ENCODE measurements at regions not wholly inside any gene's neighbourhood (a gene's known extent, or its start where the extent isn't known, plus 50 kb on each side); places are given as distances from the start of the nearest gene placed in this dataset.
"Not testable (repeated sequence)": the region's sequence is repeated elsewhere in the genome, so short reads cannot be mapped to it uniquely, and the experiment has no call there.

GRCh38 chr4:188438391-188438824, 299.2 kb downstream of the TRIML1 start:
- not testable (repeated sequence) for DNase-seq

- no peak for DNase-seq
Measured at GRCh38 chr4:188439641-188440311, 300.5 kb downstream of the TRIML1 start.

GRCh38 chr4:188444500-188444899, 305.3 kb downstream of the TRIML1 start:
- no peak for DNase-seq

DNA sequence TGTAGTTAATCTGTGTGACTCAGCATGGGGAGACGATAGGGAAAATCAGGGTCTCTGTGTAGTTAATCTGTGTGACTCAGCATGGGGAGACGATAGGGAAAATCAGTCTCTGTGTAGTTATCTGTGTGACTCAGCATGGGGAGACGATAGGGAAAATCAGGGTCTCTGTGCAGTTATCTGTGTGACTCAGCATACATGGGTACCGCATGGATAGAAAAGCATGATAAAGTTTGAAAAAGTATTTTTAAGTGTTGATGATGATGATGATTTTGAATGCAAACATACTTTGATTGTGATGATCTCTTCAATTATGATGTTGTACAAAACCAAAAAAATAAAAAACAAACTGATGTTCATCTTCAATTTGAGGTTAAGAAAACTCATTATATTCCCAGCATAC, 309.8 kb downstream of the TRIML1 start:
- not testable (repeated sequence) for DNase-seq

- DNase-seq = no peak
Measured at GRCh38 chr4:188450571-188450970, 311.3 kb downstream of the TRIML1 start.

DNA sequence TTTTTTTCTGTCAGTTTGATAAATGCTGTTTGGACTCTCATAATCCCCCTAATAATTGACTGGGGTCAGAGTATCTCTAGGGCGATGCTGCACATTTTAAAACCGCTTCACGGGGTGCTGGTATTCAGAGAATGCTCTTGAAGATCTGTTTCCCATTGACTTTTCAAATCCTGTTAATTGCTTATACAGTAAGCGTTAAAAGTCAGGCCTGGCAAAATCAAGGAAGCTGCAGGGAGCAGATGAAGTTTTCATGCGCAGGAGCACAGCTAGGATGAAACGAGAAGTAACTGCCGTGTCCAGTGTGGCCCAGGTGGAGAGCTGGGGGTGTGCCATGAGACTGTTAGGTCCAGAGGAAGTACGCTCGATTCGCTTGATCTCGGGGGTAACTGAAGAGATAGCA, 312.9 kb downstream of the TRIML1 start:
- no peak for DNase-seq

DNA sequence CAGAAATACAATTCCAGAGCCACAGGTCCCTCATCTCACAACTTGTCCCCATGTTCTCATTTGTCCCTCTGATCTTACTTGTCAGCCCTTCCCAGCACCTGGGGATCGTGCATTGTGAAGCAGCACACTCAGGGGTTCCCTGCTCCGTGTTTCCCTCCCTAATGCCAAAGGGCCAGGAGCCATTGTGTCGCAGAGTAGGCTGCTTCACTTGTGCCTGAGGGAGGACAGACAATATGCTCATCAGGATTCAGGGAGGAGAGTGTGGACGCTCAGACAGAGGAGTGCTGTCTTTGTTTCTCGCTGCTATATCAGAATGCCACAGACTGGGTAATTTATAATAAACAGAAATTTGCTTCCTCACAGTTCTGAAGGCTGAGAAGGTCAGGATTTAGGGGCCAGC, 315.3 kb downstream of the TRIML1 start:
- DNase-seq = no peak

DNA sequence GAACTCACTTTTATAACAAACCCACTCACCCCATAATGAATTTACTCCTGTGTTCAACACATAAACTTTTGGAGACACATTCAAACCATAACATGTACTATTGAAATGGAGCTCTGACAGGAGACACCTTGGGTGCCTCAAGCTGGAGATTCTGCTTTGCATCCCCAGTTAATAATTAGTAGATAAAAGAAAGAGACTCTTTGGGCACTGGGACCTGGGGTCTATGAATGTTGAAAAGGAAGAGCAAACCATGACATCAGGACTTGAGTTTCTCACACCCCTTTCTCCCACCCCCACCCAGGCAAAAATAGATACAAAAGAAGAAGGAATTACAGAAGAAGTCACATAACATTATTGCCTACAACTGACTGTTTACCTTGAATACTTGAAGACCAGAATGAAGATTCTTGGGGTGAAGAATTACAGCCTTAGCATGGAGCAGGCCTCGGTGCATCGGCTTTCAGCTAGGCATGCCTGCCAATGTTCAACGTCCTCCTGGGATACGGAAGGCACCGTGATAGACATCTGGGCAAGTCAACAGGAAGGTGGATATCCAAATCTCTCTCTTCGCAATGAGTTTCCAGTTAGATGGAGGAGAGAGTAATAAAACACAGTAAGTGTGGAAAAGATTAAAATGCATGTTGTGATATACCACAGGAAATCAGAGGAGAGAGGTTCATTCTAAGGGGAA, 316.0 kb downstream of the TRIML1 start:
- no peak for DNase-seq

GRCh38 chr4:188459381-188459780, 320.1 kb downstream of the TRIML1 start:
- no peak for DNase-seq

- no peak for DNase-seq
Measured at GRCh38 chr4:188463909-188464308, 324.7 kb downstream of the TRIML1 start.

GRCh38 chr4:188466001-188466400, 326.8 kb downstream of the TRIML1 start:
- DNase-seq = no peak

DNA sequence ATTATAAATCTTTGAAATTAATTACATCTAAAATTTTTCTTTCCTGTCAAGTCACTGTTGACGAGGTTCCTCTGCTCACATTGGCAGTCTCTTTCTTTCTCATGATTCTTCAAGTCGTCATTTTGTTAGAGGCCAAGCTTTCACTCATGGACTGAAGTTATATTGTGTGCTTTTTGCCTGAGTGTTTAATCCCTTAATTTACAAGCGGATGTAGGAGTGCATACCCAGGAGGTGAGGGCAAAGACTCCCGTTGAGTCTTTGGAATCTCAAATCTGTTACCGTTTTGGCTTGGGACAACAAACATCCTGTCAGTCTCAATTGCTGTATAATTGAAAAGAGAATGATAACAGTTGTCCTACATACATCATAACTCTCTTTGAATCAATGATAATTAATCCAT, 345.0 kb downstream of the TRIML1 start:
- no peak for DNase-seq

DNA sequence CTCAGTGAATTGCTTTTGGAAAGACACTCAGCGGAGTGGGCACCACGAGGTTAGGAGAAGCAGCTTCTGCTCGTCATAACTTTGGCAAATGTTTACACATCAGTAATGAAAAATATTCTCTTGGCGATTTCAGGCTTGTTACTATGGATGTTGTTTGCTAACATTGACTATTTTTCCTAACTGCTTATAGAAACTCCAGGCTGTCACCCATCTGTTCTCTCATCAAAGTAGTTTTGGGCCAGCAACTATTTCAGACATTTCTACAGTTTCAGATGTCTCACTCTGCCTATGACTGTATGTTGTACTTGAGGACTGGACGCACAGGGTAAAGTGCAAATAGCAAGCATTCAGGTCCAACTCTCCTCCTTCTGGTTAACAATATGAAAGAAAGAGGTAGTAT, 346.7 kb downstream of the TRIML1 start:
- no peak for DNase-seq

GRCh38 chr4:188492886-188493285, 353.6 kb downstream of the TRIML1 start:
- DNase-seq = no peak

DNA sequence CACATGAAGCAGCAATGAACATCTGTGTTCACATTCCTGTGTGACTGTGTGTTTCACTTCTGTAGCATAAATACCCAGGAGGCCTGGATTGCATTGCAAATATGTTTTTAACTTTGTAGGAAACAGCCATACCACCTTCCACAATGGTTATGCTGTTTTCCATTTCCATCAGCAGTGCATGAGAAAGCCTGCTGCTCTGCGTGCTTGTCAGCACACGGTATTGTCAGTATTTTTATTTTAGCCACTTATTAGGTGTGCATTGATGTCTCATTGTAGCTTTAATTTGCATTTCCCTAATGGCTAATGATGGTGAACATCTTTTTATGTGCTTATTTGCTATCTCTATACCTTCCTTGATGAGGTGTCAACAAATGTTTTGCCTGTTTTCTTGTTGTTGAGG, 355.9 kb downstream of the TRIML1 start:
- DNase-seq = no peak

DNA sequence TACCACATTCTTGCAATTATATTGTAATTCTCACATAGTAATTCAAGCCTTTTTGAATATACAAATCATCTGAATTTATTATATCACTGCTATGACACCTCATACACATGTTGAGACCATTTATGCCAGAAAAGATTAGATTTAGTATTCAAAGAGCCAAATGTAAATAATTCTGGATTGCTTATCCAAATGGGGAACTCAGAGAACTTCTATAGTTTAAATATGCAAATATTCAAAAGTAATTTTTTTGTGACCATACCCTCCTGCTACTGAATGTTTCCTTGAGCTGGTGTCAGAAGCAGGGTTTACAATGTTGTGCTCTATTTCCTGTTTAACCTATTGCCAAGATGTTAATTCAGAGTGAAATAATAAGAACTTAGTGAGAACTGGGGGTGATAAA, 372.2 kb downstream of the TRIML1 start:
- no peak for DNase-seq

DNA sequence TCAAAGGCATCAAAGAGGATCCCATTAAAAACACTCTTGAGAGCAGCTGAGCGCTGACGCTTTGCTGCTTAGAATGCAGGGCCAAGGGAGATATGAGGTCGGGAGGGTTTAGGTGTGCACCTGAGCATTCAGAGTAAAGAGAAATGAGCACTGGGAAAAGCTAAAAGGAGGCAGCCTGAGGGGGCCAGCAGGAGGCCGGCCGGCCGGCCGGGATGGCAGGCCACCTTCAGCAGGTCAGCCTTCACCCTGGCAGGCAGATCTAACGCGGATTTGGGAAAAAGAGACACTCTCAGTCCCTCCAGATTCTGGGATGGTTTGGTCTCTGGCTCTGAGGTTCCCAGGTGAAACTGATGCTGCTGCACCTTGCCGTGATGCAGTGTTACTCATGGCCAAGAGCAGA, 393.5 kb downstream of the TRIML1 start:
- DNase-seq = no peak

DNA sequence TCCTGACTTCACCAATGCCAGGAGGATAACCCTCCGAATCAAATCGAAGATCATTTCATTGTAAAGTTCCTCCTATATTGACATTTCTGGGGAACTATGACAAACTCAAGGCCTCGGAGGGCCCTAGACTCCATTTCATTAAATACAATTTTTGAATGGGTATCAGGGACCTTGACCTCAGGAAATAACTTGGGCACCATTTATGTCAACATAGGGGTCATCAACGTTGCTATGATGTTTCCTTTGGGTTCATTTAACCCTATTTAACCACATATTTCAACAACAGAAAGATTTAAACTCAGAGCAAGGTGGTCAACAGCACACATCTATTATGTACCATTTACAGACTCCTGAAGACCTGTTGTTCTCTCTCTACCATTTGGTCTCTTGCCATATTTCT, 395.1 kb downstream of the TRIML1 start:
- DNase-seq = no peak

DNA sequence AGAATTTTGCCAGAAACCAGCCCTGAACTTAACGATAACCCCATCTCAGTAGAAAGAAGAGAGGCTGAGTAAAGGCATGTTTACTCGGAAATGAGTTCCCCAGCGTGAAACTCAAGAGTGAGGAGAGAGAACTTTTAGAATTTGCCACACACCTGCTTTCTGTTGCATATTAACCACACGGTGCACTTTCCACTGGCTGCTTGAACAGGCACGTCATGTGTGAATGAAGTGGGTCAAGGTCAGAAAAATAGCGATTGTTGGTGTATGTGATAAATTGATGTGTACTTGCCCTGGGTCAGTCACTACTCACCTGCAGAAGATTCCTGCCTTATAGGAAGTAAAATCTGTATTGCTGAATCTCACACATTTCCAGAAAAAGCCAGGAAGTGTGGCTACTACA, 395.7 kb downstream of the TRIML1 start:
- no peak for DNase-seq

DNA sequence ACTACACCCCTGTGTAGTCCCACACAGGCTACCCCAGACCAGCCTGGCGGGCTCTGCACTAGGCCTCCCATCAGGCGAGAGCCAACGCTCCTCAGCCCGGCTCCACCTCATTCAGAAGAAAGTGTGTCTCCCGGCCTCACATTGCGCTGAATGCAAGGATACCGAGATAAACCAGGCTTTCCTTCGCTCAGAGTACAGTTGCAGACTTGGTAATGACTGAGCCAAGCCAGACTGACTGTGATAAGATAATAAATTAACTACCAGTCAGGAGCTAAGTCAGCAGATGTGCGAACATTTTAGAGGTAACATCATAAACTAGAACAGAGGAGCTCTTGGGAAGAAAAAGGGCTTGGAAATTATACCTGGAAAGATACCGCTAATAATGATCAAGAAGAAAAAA, 397.6 kb downstream of the TRIML1 start:
- DNase-seq = no peak

DNA sequence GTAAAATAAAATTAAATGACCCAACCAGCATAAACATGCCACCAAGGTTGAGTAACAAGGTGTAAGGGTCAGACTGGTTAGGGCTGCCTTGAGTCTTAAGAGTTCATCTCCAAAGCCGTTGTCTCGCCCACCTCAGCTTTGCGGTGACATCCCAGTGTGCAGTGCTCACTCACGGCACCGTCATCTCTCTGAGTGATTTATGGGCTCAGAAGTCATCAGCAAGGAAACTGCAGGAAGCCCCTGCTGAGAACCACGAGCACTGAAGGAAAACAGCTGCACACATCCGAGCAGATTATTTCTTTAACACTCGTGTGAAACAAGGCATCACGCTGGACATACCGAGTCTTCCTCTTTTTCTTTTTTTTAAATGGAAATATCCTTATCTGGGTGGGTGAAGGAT, 411.1 kb downstream of the TRIML1 start:
- no peak for DNase-seq

GRCh38 chr4:188551156-188551555, 411.9 kb downstream of the TRIML1 start:
- no peak for DNase-seq

- no peak for DNase-seq
Measured at GRCh38 chr4:188552741-188553275, 413.6 kb downstream of the TRIML1 start.

- DNase-seq = no peak
Measured at GRCh38 chr4:188554413-188554812, 415.2 kb downstream of the TRIML1 start.

DNA sequence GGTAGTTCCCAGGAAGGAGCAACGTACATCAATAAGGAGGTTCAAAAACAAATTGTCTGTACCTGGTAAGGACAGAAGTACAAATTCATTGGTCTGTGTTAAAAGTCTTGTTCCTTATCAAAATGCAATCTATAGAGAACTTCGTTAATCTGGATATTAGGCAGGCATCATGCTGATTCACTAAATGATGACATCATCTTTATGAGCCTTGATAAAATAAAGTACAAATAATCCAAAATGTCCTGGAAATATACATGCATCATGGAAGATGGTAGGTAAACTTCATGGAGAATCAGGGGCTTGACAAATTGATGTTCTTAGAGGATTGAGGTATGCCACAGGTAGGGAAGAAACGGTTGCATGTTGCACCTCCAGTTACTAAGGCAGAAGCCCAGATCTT, 433.9 kb downstream of the TRIML1 start:
- no peak for DNase-seq

Measured in effector CD8-positive, alpha-beta T cell (primary cell).